OCI-LY1 (cell line): ENCODE measurements at regions not wholly inside any gene's neighbourhood (a gene's known extent, or its start where the extent isn't known, plus 50 kb on each side); places are given as distances from the start of the nearest gene placed in this dataset.

Source experiments
- CTCF ChIP-seq: fragments of 200-600 bp; sonication (generic), shearing (Covaris generic); IDR thresholded peaks from 2 replicates; pipeline ENCODE4 v1.5.1; 2017; ENCODE audit warnings: mild to moderate bottlenecking, antibody characterized with exemption, low read length, moderate library complexity, mixed read lengths
- EZH2 ChIP-seq: fragments of 200-600 bp; sonication (generic), shearing (Covaris generic); IDR thresholded peaks from 2 replicates; pipeline ENCODE4 v1.8.0; 2017; ENCODE audit warnings: borderline replicate concordance, mixed run types, mild to moderate bottlenecking, antibody characterized with exemption, low read length, moderate library complexity, mixed read lengths

- TF ChIP-seq CTCF (no peak), EZH2 (no peak)
Observed at GRCh38 chr6:92566632-92567031, 852.7 kb downstream of the EPHA7 start.
